ENCODE measurements at regions not wholly inside any gene's neighbourhood (a gene's known extent, or its start where the extent isn't known, plus 50 kb on each side); places are given as distances from the start of the nearest gene placed in this dataset.

DNA sequence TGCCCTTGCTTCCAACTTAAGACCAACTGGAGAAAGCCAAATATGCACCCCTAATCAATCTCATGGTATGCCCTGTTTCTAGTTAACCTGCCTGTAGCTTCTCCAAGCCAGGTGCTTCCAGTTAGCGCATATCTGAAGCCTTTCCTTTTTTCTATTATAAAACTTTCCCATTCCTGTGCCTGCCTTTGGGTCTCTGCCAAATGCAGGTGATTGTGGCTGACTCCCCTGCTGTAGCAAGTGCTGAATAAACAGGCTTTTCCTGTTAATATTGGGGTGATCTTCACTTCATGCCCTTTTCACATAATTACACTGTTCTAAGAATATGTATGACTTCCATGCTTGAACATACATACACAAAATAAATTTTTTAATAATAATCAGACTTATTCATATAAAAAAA lies 207.4 kb downstream of the TANC2 start:
- TF ChIP-seq, protein P1, sequence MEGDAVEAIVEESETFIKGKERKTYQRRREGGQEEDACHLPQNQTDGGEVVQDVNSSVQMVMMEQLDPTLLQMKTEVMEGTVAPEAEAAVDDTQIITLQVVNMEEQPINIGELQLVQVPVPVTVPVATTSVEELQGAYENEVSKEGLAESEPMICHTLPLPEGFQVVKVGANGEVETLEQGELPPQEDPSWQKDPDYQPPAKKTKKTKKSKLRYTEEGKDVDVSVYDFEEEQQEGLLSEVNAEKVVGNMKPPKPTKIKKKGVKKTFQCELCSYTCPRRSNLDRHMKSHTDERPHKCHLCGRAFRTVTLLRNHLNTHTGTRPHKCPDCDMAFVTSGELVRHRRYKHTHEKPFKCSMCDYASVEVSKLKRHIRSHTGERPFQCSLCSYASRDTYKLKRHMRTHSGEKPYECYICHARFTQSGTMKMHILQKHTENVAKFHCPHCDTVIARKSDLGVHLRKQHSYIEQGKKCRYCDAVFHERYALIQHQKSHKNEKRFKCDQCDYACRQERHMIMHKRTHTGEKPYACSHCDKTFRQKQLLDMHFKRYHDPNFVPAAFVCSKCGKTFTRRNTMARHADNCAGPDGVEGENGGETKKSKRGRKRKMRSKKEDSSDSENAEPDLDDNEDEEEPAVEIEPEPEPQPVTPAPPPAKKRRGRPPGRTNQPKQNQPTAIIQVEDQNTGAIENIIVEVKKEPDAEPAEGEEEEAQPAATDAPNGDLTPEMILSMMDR (IDR thresholded peaks at IDR 0.05) = no peak
- no peak for TF ChIP-seq POLR2A (IDR thresholded peaks at IDR 0.05)

All from ovary (tissue), 3 donors.